H1 (cell line): ENCODE measurements at regions not wholly inside any gene's neighbourhood (a gene's known extent, or its start where the extent isn't known, plus 50 kb on each side); places are given as distances from the start of the nearest gene placed in this dataset.

Experiments
- CEBPB ChIP-seq: IDR thresholded peaks from 2 replicates; pipeline ENCODE4 v1.6.1; 2012; ENCODE audit warnings: low read depth, low read length
- CHD7 ChIP-seq: fragments of 300-600 bp; sonication (generic); IDR thresholded peaks from 2 replicates; pipeline ENCODE4 v1.7.1; 2012; ENCODE audit warnings: low read length, moderate library complexity, mild to moderate bottlenecking, inconsistent platforms; ENCODE audit not compliant: insufficient replicate concordance
- EGR1 ChIP-seq: IDR thresholded peaks from 2 replicates; pipeline ENCODE4 v1.6.1; 2011; ENCODE audit warnings: low read depth, low read length, borderline replicate concordance
- JUN ChIP-seq: IDR thresholded peaks from 2 replicates; pipeline ENCODE4 v1.6.1; 2011; ENCODE audit warnings: low read depth, mild to moderate bottlenecking, improper control_type of control experiment, low read length
- KDM1A ChIP-seq: fragments of 200-600, 300-600 bp; sonication (generic); IDR thresholded peaks from 2 replicates; pipeline ENCODE4 v1.7.1; 2016; ENCODE audit warnings: mild to moderate bottlenecking, low read length, borderline replicate concordance
- NRF1 ChIP-seq: IDR thresholded peaks from 2 replicates; pipeline ENCODE4 v1.6.1; 2011; ENCODE audit warnings: mild to moderate bottlenecking, low read depth, low read length, improper control_type of control experiment
- ZNF274 ChIP-seq: IDR thresholded peaks from 2 replicates; pipeline ENCODE4 v1.7.0; 2012; ENCODE audit warnings: low read length, borderline replicate concordance; ENCODE audit errors: extremely low read depth

GRCh38 chr14:34172550-34173368 lies 221.9 kb upstream of the EGLN3 start (continued):
- TF ChIP-seq CHD7 (no peak), EGR1 (no peak), ZNF274 (no peak), CEBPB (no peak), JUN (no peak), KDM1A (no peak), NRF1 (no peak)
- TF ChIP-seq, all 59 proteins: peak for 0
